A172 (cell line): ENCODE measurements at regions not wholly inside any gene's neighbourhood (a gene's known extent, or its start where the extent isn't known, plus 50 kb on each side); places are given as distances from the start of the nearest gene placed in this dataset.
"Not testable (repeated sequence)": the region's sequence is repeated elsewhere in the genome, so short reads cannot be mapped to it uniquely, and the experiment has no call there.

Experiments
- DNase-seq: peaks from one replicate; pipeline ENCODE4 v3.0.0-alpha.2; 2015; ENCODE audit warnings: low spot score

GRCh38 chr2:129347486-129348217 lies 631.8 kb upstream of the RAB6C start:
- no peak for DNase-seq

- DNase-seq, result no peak
Observed at GRCh38 chr2:129354631-129355030, 624.8 kb upstream of the RAB6C start.

GRCh38 chr2:129361688-129362087 lies 617.8 kb upstream of the RAB6C start:
- no peak for DNase-seq

GRCh38 chr2:129366263-129366662 lies 613.2 kb upstream of the RAB6C start:
- DNase-seq, result no peak

GRCh38 chr2:129367107-129367506 lies 612.4 kb upstream of the RAB6C start:
- no peak for DNase-seq

GRCh38 chr2:129369437-129369836 lies 610.0 kb upstream of the RAB6C start:
- DNase-seq, result no peak

GRCh38 chr2:129374452-129374851 lies 605.0 kb upstream of the RAB6C start:
- no peak for DNase-seq

- DNase-seq, result no peak
Observed at GRCh38 chr2:129375632-129376425, 603.6 kb upstream of the RAB6C start.

GRCh38 chr2:129376426-129377077 lies 602.9 kb upstream of the RAB6C start:
- DNase-seq, result no peak

GRCh38 chr2:129377078-129377469 lies 602.4 kb upstream of the RAB6C start:
- DNase-seq, result no peak

- DNase-seq, result no peak
Observed at GRCh38 chr2:129378186-129378585, 601.3 kb upstream of the RAB6C start.

- no peak for DNase-seq
Observed at GRCh38 chr2:129379411-129379810, 600.1 kb upstream of the RAB6C start.

- DNase-seq, result no peak
Observed at GRCh38 chr2:129381789-129382188, 597.7 kb upstream of the RAB6C start.

- no peak for DNase-seq
Observed at GRCh38 chr2:129388870-129389269, 590.6 kb upstream of the RAB6C start.

GRCh38 chr2:129393816-129394215 lies 585.6 kb upstream of the RAB6C start:
- DNase-seq, result no peak

- no peak for DNase-seq
Observed at GRCh38 chr2:129396980-129397599, 582.4 kb upstream of the RAB6C start.

- DNase-seq, result no peak
Observed at GRCh38 chr2:129400826-129401225, 578.6 kb upstream of the RAB6C start.

- DNase-seq, result no peak
Observed at GRCh38 chr2:129402076-129402475, 577.4 kb upstream of the RAB6C start.

- no peak for DNase-seq
Observed at GRCh38 chr2:129404000-129404685, 575.3 kb upstream of the RAB6C start.

- DNase-seq, result no peak
Observed at GRCh38 chr2:129408570-129408969, 570.9 kb upstream of the RAB6C start.

- DNase-seq, result not testable (repeated sequence)
Observed at GRCh38 chr2:129417041-129417440, 562.4 kb upstream of the RAB6C start.

GRCh38 chr2:129422028-129422427 lies 557.4 kb upstream of the RAB6C start:
- no peak for DNase-seq
